ENCODE measurements at regions not wholly inside any gene's neighbourhood (a gene's known extent, or its start where the extent isn't known, plus 50 kb on each side); places are given as distances from the start of the nearest gene placed in this dataset.
"Not testable (repeated sequence)": the region's sequence is repeated elsewhere in the genome, so short reads cannot be mapped to it uniquely, and the experiment has no call there.

GRCh38 chr22:22789922-22790845, 97.4 kb upstream of the IGLL5 start:
- no peak overlapping the region for H3K4me3 Mint-ChIP-seq
- H3K36me3 Mint-ChIP-seq (ENCODE audit: low read depth): no peaks in the 10 kb centered on the region
- no peak for TF ChIP-seq CTCF (IDR thresholded peaks at IDR 0.05)
- H3K9me3 Mint-ChIP-seq: no peaks in the 10 kb centered on the region
- H3K27ac Mint-ChIP-seq: no peak overlapping the region
- H3K27me3 Mint-ChIP-seq: no peaks in the 10 kb centered on the region
- intact Hi-C loops (cut with micrococcal nuclease): no loop called here
- CTCF ChIA-PET: interaction anchor here (1.0 to 7.8 kb wide), 10 partner anchors 9 to 167 kb away, joined by 3 to 72 read pairs (median 16); no protein-coding TSS in a partner anchor
- POLR2A ChIA-PET: interaction anchor here (1.3 kb wide), 1 partner anchor 27 kb away, joined by 3 read pairs; no protein-coding TSS in a partner anchor
- ATAC-seq (no peak), DNase-seq (no peak)
- peaks cover 36% of the 10 kb centered on the region for H3K4me1 Mint-ChIP-seq (ENCODE audit: low read depth)

DNA sequence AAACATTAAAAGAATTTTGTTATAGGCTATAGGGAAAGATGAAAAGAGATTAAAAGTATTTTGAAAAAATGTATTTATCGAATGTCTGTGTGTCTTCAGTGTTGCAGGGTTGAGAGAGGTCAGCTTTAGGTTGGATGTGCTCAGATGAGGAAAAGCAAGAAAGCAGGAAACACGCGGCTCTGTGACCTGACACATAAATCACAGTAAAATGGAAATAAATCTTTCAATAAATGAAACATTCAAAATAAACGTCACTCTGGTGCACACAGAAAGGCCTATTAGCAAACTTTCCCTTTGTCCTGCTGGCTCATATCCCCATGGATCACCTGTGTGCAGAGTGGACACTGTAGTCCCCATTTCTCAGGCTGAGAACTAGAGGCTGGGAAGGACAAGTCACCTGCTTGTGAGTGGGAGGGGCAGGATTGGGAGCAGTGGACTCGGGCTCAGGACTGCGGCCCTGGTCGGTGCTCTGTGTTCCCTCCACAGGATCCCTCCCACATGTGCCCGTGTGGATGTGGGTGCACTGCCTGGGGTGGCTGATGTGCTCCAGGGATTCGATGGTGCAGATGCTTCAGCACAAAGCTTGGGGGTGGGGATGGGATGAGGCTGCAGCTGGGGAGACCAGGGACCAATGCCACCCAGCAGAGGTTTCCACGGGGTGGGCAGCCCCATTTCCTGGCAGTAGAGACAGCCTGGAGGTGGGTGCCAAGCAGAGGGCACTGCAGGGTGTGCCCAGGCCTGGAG, 96.0 kb upstream of the IGLL5 start:
- Mint-ChIP-seq H3K27me3 (no peaks in the 10 kb centered on the region), H3K36me3 (ENCODE audit: low read depth) (no peaks in the 10 kb centered on the region), H3K9me3 (no peaks in the 10 kb centered on the region), H3K27ac (no peak overlapping the region), H3K4me3 (no peak overlapping the region), H3K4me1 (ENCODE audit: low read depth) (peaks cover 36% of the 10 kb centered on the region)
- ChIA-PET CTCF (interaction anchor here (1.1 to 7.8 kb wide), 5 partner anchors 11 to 164 kb away, joined by 3 to 72 read pairs (median 6); no protein-coding TSS in a partner anchor), POLR2A (no interaction called here)
- DNase-seq (no peak), ATAC-seq (no peak)
- intact Hi-C loops (cut with micrococcal nuclease): no loop called here
- TF ChIP-seq CTCF (IDR thresholded peaks at IDR 0.05): no peak

DNA sequence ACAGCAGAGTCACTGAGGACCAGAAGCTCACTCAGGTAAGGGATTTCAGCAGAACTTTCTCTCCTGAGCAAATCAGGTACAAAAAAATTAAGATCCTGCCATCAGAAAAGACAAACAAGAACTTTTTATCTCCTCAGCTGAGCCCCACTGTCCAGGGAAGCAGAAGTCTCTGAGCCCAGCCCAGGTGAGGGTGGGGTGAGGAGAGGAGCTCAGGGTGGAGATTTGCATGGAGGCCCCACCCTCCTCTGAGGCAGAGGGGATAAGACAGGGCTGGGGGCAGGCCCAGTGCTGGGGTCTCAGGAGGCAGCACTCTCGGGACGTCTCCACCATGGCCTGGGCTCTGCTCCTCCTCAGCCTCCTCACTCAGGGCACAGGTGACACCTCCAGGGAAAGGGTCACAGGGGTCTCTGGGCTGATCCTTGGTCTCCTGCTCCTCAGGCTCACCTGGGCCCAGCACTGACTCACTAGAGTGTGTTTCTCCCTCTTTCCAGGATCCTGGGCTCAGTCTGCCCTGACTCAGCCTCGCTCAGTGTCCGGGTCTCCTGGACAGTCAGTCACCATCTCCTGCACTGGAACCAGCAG, 95.3 kb upstream of the IGLL5 start:
- H3K36me3 Mint-ChIP-seq (ENCODE audit: low read depth); H3K4me3 Mint-ChIP-seq; H3K27me3 Mint-ChIP-seq; ATAC-seq; H3K27ac Mint-ChIP-seq; H3K9me3 Mint-ChIP-seq; intact Hi-C loops (cut with micrococcal nuclease); DNase-seq; POLR2A ChIA-PET: not testable (repeated sequence)
- CTCF ChIA-PET: interaction anchor here (1.1 to 1.8 kb wide), 4 partner anchors 10 to 163 kb away, joined by 3 to 6 read pairs (median 6); no protein-coding TSS in a partner anchor
- peaks cover 36% of the 10 kb centered on the region for H3K4me1 Mint-ChIP-seq (ENCODE audit: low read depth)

DNA sequence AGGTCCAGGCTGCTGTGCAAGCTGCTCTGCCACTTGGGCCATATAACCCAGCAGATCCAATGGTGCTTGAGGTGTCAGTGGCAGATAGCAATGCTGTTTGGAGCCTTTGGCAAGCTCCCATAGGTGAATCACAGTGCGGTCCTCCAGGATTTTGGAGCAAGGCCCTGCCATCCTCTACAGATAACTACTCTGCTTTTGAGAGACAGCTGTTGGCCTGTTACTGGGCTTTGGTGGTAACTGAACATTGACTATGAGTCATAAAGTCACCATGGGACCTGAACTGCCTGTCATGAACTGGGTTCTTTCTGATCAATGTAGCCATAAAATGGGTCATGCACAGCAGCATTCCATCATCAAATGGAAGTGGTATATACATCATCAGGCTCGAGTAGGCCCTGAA, 92.0 kb upstream of the IGLL5 start:
- H3K36me3 Mint-ChIP-seq (ENCODE audit: low read depth); H3K9me3 Mint-ChIP-seq; H3K27ac Mint-ChIP-seq; ATAC-seq; DNase-seq; intact Hi-C loops (cut with micrococcal nuclease); POLR2A ChIA-PET; H3K27me3 Mint-ChIP-seq; H3K4me3 Mint-ChIP-seq: not testable (repeated sequence)
- peaks cover 24% of the 10 kb centered on the region for H3K4me1 Mint-ChIP-seq (ENCODE audit: low read depth)
- CTCF ChIA-PET: interaction anchor here (0.8 to 1.0 kb wide), 2 partner anchors 25 to 75 kb away, joined by 3 to 5 read pairs; no protein-coding TSS in a partner anchor

GRCh38 chr22:22796724-22797123, 90.9 kb upstream of the IGLL5 start:
- no peak for TF ChIP-seq CTCF (IDR thresholded peaks at IDR 0.05)
- intact Hi-C loops (cut with micrococcal nuclease): no loop called here
- Mint-ChIP-seq H3K9me3 (no peaks in the 10 kb centered on the region), H3K36me3 (ENCODE audit: low read depth) (no peaks in the 10 kb centered on the region), H3K4me1 (ENCODE audit: low read depth) (peaks cover 14% of the 10 kb centered on the region), H3K27ac (no peak overlapping the region), H3K4me3 (no peak overlapping the region), H3K27me3 (no peaks in the 10 kb centered on the region)
- DNase-seq (no peak), ATAC-seq (no peak)
- ChIA-PET CTCF (interaction anchor here (1.2 kb wide), 1 partner anchor 51 kb away, joined by 3 read pairs; no protein-coding TSS in a partner anchor), POLR2A (no interaction called here)

Measured in activated CD8-positive, alpha-beta T cell treated with anti-CD3 and anti-CD28 coated beads for 36 hours (primary cell).